Esophagus muscularis mucosa (tissue), 4 donors: ENCODE measurements at regions not wholly inside any gene's neighbourhood (a gene's known extent, or its start where the extent isn't known, plus 50 kb on each side); places are given as distances from the start of the nearest gene placed in this dataset.

Experiments
- DNase-seq: peaks from one replicate; pipeline ENCODE4 v3.0.0-alpha.2; 2017; ENCODE audit errors: extremely low spot score
- H3K27ac ChIP-seq, 4 donors: fragments of 200-600 bp; sonication (generic); replicated peaks in 1 of 4; 1 replicate in 3 of 4; 2 replicates in 1 of 4; pipeline ENCODE4 v1.5.1; 2016 to 2019; ENCODE audit warnings: mild to moderate bottlenecking in 1 of 4
- H3K27me3 ChIP-seq, 4 donors: fragments of 200-600 bp; sonication (generic); one replicate each; pipeline versions ENCODE4 v1.5.1 to v1.6.0; 2016 to 2019
- H3K36me3 ChIP-seq, 4 donors: fragments of 200-600 bp; sonication (generic); one replicate each; pipeline ENCODE4 v1.5.1; 2016 to 2019
- H3K4me1 ChIP-seq, 4 donors: fragments of 200-600 bp; sonication (generic); one replicate each; pipeline ENCODE4 v1.5.1; 2016 to 2019
- H3K4me3 ChIP-seq, 4 donors: fragments of 200-600 bp; sonication (generic); 1 replicate in 2 of 4; 2 replicates in 2 of 4; pipeline ENCODE4 v1.5.1; 2016 to 2019; ENCODE audit warnings: mild to moderate bottlenecking in 4 of 4, moderate library complexity in 1 of 4
- H3K9me3 ChIP-seq, 4 donors: fragments of 200-600 bp; sonication (generic); 1 replicate in 3 of 4; 2 replicates in 1 of 4; pipeline ENCODE4 v1.5.1; 2016 to 2019
- EP300 ChIP-seq: sonication (generic); formaldehyde crosslinking; IDR thresholded peaks from one replicate; pipeline ENCODE4 v1.6.1; 2017; ENCODE audit warnings: antibody characterized with exemption
- POLR2A ChIP-seq: fragments of 450-650 bp; IDR thresholded peaks from one replicate; pipeline ENCODE4 v1.6.1; 2017; ENCODE audit warnings: antibody characterized with exemption, moderate library complexity, mild to moderate bottlenecking, low read depth
- POLR2AphosphoS5 ChIP-seq, 2 donors: sonication (generic); formaldehyde crosslinking; IDR thresholded peaks; one replicate each; pipeline ENCODE4 v1.6.1; 2017; ENCODE audit warnings: antibody characterized with exemption in 2 of 2
- WGBS: methylation state at CpG from one replicate; pipeline ENCODE4 v1.1.5; 2018; 5-methylcytosine and 5-hydroxymethylcytosine counted together
- intact Hi-C: fragments of 100-400 bp; cut with DNase I; formaldehyde crosslinking; loops from one replicate; pipeline ENCODE4 v1.15.1; 2023
- TF ChIP-seq, protein P1 (sequence below), 3 experiments: fragments of 200-600 bp in 2 of 3; fragments of 450-650 bp in 1 of 3; sonication (generic) in 2 of 3; IDR thresholded peaks; one replicate each; pipeline ENCODE4 v1.5.1; 2017 to 2019; ENCODE audit warnings: antibody characterized with exemption in 3 of 3, mild to moderate bottlenecking in 2 of 3, moderate library complexity in 1 of 3

- no peak for TF ChIP-seq POLR2AphosphoS5 (IDR thresholded peaks at IDR 0.05)
- no peak for TF ChIP-seq POLR2A
- TF ChIP-seq EP300: no peak
- TF ChIP-seq, protein P1, sequence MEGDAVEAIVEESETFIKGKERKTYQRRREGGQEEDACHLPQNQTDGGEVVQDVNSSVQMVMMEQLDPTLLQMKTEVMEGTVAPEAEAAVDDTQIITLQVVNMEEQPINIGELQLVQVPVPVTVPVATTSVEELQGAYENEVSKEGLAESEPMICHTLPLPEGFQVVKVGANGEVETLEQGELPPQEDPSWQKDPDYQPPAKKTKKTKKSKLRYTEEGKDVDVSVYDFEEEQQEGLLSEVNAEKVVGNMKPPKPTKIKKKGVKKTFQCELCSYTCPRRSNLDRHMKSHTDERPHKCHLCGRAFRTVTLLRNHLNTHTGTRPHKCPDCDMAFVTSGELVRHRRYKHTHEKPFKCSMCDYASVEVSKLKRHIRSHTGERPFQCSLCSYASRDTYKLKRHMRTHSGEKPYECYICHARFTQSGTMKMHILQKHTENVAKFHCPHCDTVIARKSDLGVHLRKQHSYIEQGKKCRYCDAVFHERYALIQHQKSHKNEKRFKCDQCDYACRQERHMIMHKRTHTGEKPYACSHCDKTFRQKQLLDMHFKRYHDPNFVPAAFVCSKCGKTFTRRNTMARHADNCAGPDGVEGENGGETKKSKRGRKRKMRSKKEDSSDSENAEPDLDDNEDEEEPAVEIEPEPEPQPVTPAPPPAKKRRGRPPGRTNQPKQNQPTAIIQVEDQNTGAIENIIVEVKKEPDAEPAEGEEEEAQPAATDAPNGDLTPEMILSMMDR (IDR thresholded peaks at IDR 0.05): no peak
- no peaks in the 10 kb centered on the region for H3K27me3 ChIP-seq
- no peaks in the 10 kb centered on the region for H3K36me3 ChIP-seq
- 80% methylated on average over 5 of the region's 5 CpGs for WGBS
- no peaks in the 10 kb centered on the region for H3K9me3 ChIP-seq
- peaks cover 0 to 8% (median 7%) of the 10 kb centered on the region in 4 donors for H3K4me1 ChIP-seq
- intact Hi-C loops: no loop called here
- H3K27ac ChIP-seq: no peak overlapping the region
- no peak overlapping the region for H3K4me3 ChIP-seq
- DNase-seq: no peak
These were observed 110.9 kb upstream of the CCDC196 start for GRCh38 chr14:66375046-66375964.

- H3K9me3 ChIP-seq: no peaks in the 10 kb centered on the region
- H3K27ac ChIP-seq: no peak overlapping the region
- intact Hi-C loops: no loop called here
- TF ChIP-seq POLR2AphosphoS5 (IDR thresholded peaks at IDR 0.05): no peak
- TF ChIP-seq POLR2A: no peak
- TF ChIP-seq, protein P1 (IDR thresholded peaks at IDR 0.05): no peak
- TF ChIP-seq EP300: no peak
- peaks cover 0 to 12% (median 8%) of the 10 kb centered on the region in 4 donors for H3K4me1 ChIP-seq
- no peak for DNase-seq
- no peaks in the 10 kb centered on the region for H3K27me3 ChIP-seq
- WGBS: 91% methylated on average over 1 of the region's 1 CpG
- H3K36me3 ChIP-seq: no peaks in the 10 kb centered on the region
- no peak overlapping the region for H3K4me3 ChIP-seq
These were observed 108.6 kb upstream of the CCDC196 start for GRCh38 chr14:66377574-66377973.

GRCh38 chr14:66378712-66379505, 107.3 kb upstream of the CCDC196 start:
- H3K4me1 ChIP-seq: peaks cover 0 to 12% (median 8%) of the 10 kb centered on the region in 4 donors
- 95% methylated on average over 4 of the region's 4 CpGs for WGBS
- intact Hi-C loops: no loop called here
- H3K27me3 ChIP-seq: no peaks in the 10 kb centered on the region
- no peak overlapping the region for H3K4me3 ChIP-seq
- no peak overlapping the region for H3K27ac ChIP-seq
- H3K9me3 ChIP-seq: no peaks in the 10 kb centered on the region
- peak; percentile 81 for DNase-seq
- no peak for TF ChIP-seq EP300
- no peak for TF ChIP-seq POLR2A
- TF ChIP-seq POLR2AphosphoS5 (IDR thresholded peaks at IDR 0.05): no peak
- TF ChIP-seq, protein P1 (IDR thresholded peaks at IDR 0.05): no peak
- no peaks in the 10 kb centered on the region for H3K36me3 ChIP-seq

GRCh38 chr14:66380143-66380542, 106.0 kb upstream of the CCDC196 start:
- DNase-seq: no peak
- WGBS: 40% methylated on average over 1 of the region's 1 CpG

More at GRCh38 chr14:66380143-66380542, 106.0 kb upstream of the CCDC196 start:
- TF ChIP-seq POLR2A (no peak), EP300 (no peak), POLR2AphosphoS5 (IDR thresholded peaks at IDR 0.05) (no peak)
- TF ChIP-seq, protein P1 (IDR thresholded peaks at IDR 0.05): no peak
- Histone ChIP-seq H3K27ac (no peak overlapping the region), H3K27me3 (no peaks in the 10 kb centered on the region), H3K4me3 (no peak overlapping the region), H3K4me1 (peaks cover 0 to 12% (median 8%) of the 10 kb centered on the region in 4 donors), H3K36me3 (no peaks in the 10 kb centered on the region), H3K9me3 (no peaks in the 10 kb centered on the region)
- intact Hi-C loops: no loop called here
